ENCODE measurements at regions not wholly inside any gene's neighbourhood (a gene's known extent, or its start where the extent isn't known, plus 50 kb on each side); places are given as distances from the start of the nearest gene placed in this dataset.

DNA sequence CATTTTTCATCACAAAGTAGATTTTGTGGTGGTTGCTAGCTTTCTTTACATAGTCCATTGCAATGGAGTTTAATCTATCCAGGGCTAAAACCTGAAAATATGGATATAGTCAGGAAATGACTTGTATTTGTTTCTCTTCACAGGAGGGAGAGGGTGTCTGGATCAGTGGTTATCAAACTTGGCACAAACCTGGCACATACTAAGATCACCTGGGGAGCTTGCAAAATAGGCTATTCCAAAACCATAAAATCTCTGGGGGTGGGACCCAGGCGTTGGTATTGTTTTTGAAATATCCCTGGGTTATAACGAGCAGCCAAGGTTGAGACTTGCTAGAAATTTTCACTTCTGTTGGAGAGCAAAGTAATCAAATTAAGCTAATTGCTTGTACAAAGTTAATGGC lies 179.9 kb downstream of the PCSK1 start:
- TF ChIP-seq, protein P1, sequence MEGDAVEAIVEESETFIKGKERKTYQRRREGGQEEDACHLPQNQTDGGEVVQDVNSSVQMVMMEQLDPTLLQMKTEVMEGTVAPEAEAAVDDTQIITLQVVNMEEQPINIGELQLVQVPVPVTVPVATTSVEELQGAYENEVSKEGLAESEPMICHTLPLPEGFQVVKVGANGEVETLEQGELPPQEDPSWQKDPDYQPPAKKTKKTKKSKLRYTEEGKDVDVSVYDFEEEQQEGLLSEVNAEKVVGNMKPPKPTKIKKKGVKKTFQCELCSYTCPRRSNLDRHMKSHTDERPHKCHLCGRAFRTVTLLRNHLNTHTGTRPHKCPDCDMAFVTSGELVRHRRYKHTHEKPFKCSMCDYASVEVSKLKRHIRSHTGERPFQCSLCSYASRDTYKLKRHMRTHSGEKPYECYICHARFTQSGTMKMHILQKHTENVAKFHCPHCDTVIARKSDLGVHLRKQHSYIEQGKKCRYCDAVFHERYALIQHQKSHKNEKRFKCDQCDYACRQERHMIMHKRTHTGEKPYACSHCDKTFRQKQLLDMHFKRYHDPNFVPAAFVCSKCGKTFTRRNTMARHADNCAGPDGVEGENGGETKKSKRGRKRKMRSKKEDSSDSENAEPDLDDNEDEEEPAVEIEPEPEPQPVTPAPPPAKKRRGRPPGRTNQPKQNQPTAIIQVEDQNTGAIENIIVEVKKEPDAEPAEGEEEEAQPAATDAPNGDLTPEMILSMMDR (conservative IDR thresholded peaks at IDR 0.05 in 1 of 2, IDR thresholded peaks at IDR 0.05 in 1 of 2; ENCODE audit: extremely low read depth in 1 of 2, insufficient read depth in 1 of 2, low read depth in 1 of 2, low read length in 2 of 2) = no peak
- TF ChIP-seq EZH2 (IDR thresholded peaks at IDR 0.05; ENCODE audit: borderline replicate concordance, low read length) = no peak

Measured in mammary epithelial cell (primary cell).